Upper lobe of left lung (tissue), 6 donors: ENCODE measurements at regions not wholly inside any gene's neighbourhood (a gene's known extent, or its start where the extent isn't known, plus 50 kb on each side); places are given as distances from the start of the nearest gene placed in this dataset.

Experiments used
- ATAC-seq, 2 donors: fragments of 200-7000 bp; cut with Tn5 transposase; one replicate each; pipeline ENCODE4 v1.9.1; 2022; ENCODE audit warnings: mild to moderate bottlenecking in 2 of 2, moderate library complexity in 2 of 2; ENCODE audit not compliant: low FRiP score in 2 of 2
- DNase-seq, 2 donors: peaks; one replicate each; pipeline ENCODE4 v3.0.0-alpha.2; 2019 to 2020
- H3K27ac ChIP-seq, 4 donors: fragments of 200-600 bp; sonication (generic); one replicate each; pipeline ENCODE4 v1.5.1; 2016 to 2019
- H3K27me3 ChIP-seq, 4 donors: fragments of 200-600 bp; sonication (generic); one replicate each; pipeline ENCODE4 v1.5.1; 2017 to 2019
- H3K36me3 ChIP-seq, 4 donors: fragments of 200-600 bp; sonication (generic); one replicate each; pipeline ENCODE4 v1.5.1; 2016 to 2019
- H3K4me1 ChIP-seq, 4 donors: fragments of 200-600 bp; sonication (generic); one replicate each; pipeline ENCODE4 v1.5.1; 2018 to 2019
- H3K4me3 ChIP-seq, 4 donors: fragments of 200-600 bp; sonication (generic); one replicate each; pipeline ENCODE4 v1.5.1; 2017 to 2019; ENCODE audit warnings: mild to moderate bottlenecking in 2 of 4, moderate library complexity in 1 of 4
- H3K9me3 ChIP-seq, 4 donors: fragments of 200-600 bp; sonication (generic); one replicate each; pipeline ENCODE4 v1.5.1; 2018 to 2019
- CTCF ChIP-seq, 6 experiments: fragments of 450-650 bp in 4 of 6; fragments of 200-600 bp in 2 of 6; sonication (generic) in 2 of 6; IDR thresholded peaks; one replicate each; pipeline ENCODE4 v1.5.1; 2016 to 2019; ENCODE audit warnings: antibody characterized with exemption in 6 of 6
- EP300 ChIP-seq, 4 donors: sonication (generic); formaldehyde crosslinking; IDR thresholded peaks; one replicate each; pipeline ENCODE4 v1.5.1; 2017; ENCODE audit warnings: antibody characterized with exemption in 4 of 4, control low read depth in 2 of 4
- POLR2A ChIP-seq, 4 donors: fragments of 450-650 bp; IDR thresholded peaks; one replicate each; pipeline ENCODE4 v1.5.1; 2016 to 2017; ENCODE audit warnings: antibody characterized with exemption in 4 of 4, mild to moderate bottlenecking in 2 of 4
- POLR2AphosphoS5 ChIP-seq, 2 donors: sonication (generic); formaldehyde crosslinking; IDR thresholded peaks; one replicate each; pipeline ENCODE4 v1.5.1; 2017; ENCODE audit warnings: antibody characterized with exemption in 2 of 2
- WGBS, 2 donors: methylation state at CpG; one replicate each; pipeline ENCODE4 v1.1.5; 2017 to 2018; 5-methylcytosine and 5-hydroxymethylcytosine counted together
- donor health status: DM: no; HTN: no; CAD: no; lungs with moderate emphysema.
- donor health status: DM: no; HTN: yes; CAD: no; lungs with severe emphysema.

GRCh38 chr4:29722253-29722652 is 997.9 kb upstream of the PCDH7 start:
- no peak for TF ChIP-seq CTCF (IDR thresholded peaks at IDR 0.05)
- TF ChIP-seq EP300 (IDR thresholded peaks at IDR 0.05), result no peak
- TF ChIP-seq POLR2A (IDR thresholded peaks at IDR 0.05), result no peak
- TF ChIP-seq POLR2AphosphoS5 (IDR thresholded peaks at IDR 0.05), result no peak
- Histone ChIP-seq H3K36me3 (no peaks in the 10 kb centered on the region), H3K27ac (no peak overlapping the region), H3K9me3 (no peaks in the 10 kb centered on the region), H3K4me1 (no peaks in the 10 kb centered on the region), H3K27me3 (no peaks in the 10 kb centered on the region), H3K4me3 (no peak overlapping the region)
- WGBS, 2 donors, result 80 to 83% methylated on average over 6 of the region's 6 CpGs
- DNase-seq, result no peak
- no peak for ATAC-seq

- 88 to 91% methylated on average over 3 of the region's 3 CpGs for WGBS, 2 donors
- ATAC-seq (no peak), DNase-seq (no peak)
- Histone ChIP-seq H3K9me3 (no peaks in the 10 kb centered on the region), H3K4me1 (no peaks in the 10 kb centered on the region), H3K27me3 (no peaks in the 10 kb centered on the region), H3K27ac (no peak overlapping the region), H3K36me3 (no peaks in the 10 kb centered on the region), H3K4me3 (no peak overlapping the region)
- no peak for TF ChIP-seq POLR2A (IDR thresholded peaks at IDR 0.05)
- TF ChIP-seq EP300 (IDR thresholded peaks at IDR 0.05), result no peak
- no peak for TF ChIP-seq CTCF (IDR thresholded peaks at IDR 0.05)
- no peak for TF ChIP-seq POLR2AphosphoS5 (IDR thresholded peaks at IDR 0.05)
These were observed 993.2 kb upstream of the PCDH7 start for GRCh38 chr4:29726938-29727337.

- no peak for ATAC-seq
- Histone ChIP-seq H3K9me3 (no peaks in the 10 kb centered on the region), H3K4me1 (no peaks in the 10 kb centered on the region), H3K27me3 (no peaks in the 10 kb centered on the region), H3K27ac (no peak overlapping the region), H3K36me3 (no peaks in the 10 kb centered on the region), H3K4me3 (no peak overlapping the region)
- 83 to 91% methylated on average over 8 of the region's 8 CpGs for WGBS, 2 donors
- no peak for DNase-seq
- TF ChIP-seq CTCF (IDR thresholded peaks at IDR 0.05) (no peak), POLR2A (IDR thresholded peaks at IDR 0.05) (no peak), EP300 (IDR thresholded peaks at IDR 0.05) (no peak)
These were observed 985.6 kb upstream of the PCDH7 start for GRCh38 chr4:29734343-29735213.

- DNase-seq (no peak), ATAC-seq (no peak)
- Histone ChIP-seq H3K36me3 (no peaks in the 10 kb centered on the region), H3K9me3 (no peaks in the 10 kb centered on the region), H3K27me3 (no peaks in the 10 kb centered on the region), H3K4me1 (no peaks in the 10 kb centered on the region), H3K4me3 (no peak overlapping the region), H3K27ac (no peak overlapping the region)
- WGBS, 2 donors, result 45 to 73% methylated on average over 3 of the region's 3 CpGs
- TF ChIP-seq POLR2A (IDR thresholded peaks at IDR 0.05) (no peak), EP300 (IDR thresholded peaks at IDR 0.05) (no peak), CTCF (IDR thresholded peaks at IDR 0.05) (no peak), POLR2AphosphoS5 (IDR thresholded peaks at IDR 0.05) (no peak)
These were observed 963.2 kb upstream of the PCDH7 start for GRCh38 chr4:29756966-29757365.

- whole genome bisulfite sequencing, 2 donors, result 85 to 89% methylated on average over 2 of the region's 2 CpGs
- H3K27me3 ChIP-seq, result no peaks in the 10 kb centered on the region
These were observed 958.0 kb upstream of the PCDH7 start for GRCh38 chr4:29762151-29762550.

More at GRCh38 chr4:29762151-29762550, 958.0 kb upstream of the PCDH7 start:
- ATAC-seq, result no peak
- Histone ChIP-seq H3K4me1 (no peaks in the 10 kb centered on the region), H3K36me3 (no peaks in the 10 kb centered on the region), H3K27ac (no peak overlapping the region), H3K4me3 (no peak overlapping the region), H3K9me3 (no peaks in the 10 kb centered on the region)
- TF ChIP-seq POLR2AphosphoS5 (IDR thresholded peaks at IDR 0.05) (no peak), CTCF (IDR thresholded peaks at IDR 0.05) (no peak)
- no peak for DNase-seq
